ENCODE measurements at regions not wholly inside any gene's neighbourhood (a gene's known extent, or its start where the extent isn't known, plus 50 kb on each side); places are given as distances from the start of the nearest gene placed in this dataset.

GRCh38 chr5:56587381-56588130 lies 227.8 kb upstream of the MAP3K1 start:
- no peak for DNase-seq (ENCODE audit: low spot score)

GRCh38 chr5:56585999-56586691 lies 229.2 kb upstream of the MAP3K1 start:
- no peak for DNase-seq (ENCODE audit: low spot score)

DNA sequence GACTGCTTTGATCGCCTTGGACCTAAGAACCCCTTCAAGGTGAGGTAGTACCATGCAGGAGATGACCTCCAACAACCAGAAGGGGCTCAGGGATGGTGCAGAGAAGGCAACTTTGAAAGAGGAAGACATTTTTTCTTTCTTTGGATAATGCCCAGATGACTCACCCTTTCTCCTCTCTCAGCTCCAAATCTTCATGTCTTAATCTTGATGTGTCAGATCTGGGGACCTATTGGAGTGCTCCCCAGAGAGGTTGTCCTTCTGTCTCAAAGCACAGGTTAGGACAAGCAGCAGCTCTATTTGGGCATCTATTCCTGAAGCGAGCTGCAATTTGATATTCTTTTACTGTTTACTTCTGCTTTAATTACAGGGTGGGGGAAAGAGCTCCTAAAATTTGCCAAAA lies 229.9 kb upstream of the MAP3K1 start:
- DNase-seq (ENCODE audit: low spot score), result no peak

GRCh38 chr5:56581426-56581825 lies 233.9 kb upstream of the MAP3K1 start:
- no peak for DNase-seq (ENCODE audit: low spot score)

- no peak for DNase-seq (ENCODE audit: low spot score)
Measured at GRCh38 chr5:56580864-56581263, 234.5 kb upstream of the MAP3K1 start.

DNA sequence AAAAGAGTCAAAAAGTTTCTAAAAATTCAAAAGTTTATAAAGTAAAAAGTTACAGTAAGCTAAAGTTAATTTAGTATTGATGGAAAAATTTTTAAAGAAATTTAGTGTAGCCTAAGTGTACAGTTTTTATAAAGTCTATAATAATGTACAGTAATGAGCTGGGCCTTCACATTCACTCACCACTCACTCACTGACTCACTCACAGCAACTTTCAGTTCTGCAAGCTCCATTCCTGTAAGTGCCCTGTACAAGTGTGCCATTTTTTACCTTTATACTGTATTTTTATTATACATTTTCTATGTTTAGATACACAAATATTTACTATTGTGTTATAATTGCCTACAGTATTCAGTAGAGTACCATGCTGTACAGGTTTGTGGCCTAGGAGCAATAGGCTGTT lies 239.5 kb upstream of the MAP3K1 start:
- DNase-seq (ENCODE audit: low spot score), result no peak

DNA sequence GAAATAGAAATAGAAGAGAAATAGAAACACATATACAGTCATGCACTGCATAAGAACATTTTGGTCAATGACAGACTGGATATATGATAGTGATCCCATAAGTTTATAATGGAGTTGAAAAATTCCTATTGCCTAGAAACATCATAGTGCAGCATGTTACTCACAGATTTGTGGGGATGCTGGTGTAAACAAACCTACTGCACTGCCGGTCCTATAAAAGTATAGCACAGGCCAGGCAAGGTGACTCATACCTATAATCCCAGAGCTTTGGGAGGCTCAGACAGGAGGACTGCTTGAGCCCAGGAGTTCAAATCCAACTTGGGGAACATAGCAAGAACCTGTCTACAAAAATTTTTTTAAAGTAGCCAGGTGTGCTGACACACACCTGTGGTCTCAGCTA lies 240.6 kb upstream of the MAP3K1 start:
- no peak for DNase-seq (ENCODE audit: low spot score)

DNA sequence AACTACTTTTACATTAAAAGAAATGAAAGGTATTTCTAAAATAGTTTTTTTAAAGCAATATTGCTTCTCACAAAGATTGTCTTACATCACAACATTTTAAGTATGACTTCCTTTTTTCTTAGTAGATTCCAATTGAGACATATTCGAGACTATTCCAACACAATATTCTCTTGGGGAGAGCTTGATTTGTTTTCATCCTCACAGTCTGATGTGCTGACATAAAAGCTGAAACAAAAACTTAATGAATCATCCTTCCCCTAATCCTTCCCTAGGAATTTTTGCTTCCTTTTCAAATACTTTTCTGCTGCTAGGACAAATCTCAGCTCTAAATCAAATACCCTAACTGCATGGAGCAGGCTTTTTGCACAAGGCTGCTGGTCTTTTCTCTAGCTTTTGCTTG lies 245.8 kb upstream of the MAP3K1 start:
- DNase-seq (ENCODE audit: low spot score), result no peak

GRCh38 chr5:56569076-56569475 lies 246.3 kb upstream of the MAP3K1 start:
- no peak for DNase-seq (ENCODE audit: low spot score)

DNA sequence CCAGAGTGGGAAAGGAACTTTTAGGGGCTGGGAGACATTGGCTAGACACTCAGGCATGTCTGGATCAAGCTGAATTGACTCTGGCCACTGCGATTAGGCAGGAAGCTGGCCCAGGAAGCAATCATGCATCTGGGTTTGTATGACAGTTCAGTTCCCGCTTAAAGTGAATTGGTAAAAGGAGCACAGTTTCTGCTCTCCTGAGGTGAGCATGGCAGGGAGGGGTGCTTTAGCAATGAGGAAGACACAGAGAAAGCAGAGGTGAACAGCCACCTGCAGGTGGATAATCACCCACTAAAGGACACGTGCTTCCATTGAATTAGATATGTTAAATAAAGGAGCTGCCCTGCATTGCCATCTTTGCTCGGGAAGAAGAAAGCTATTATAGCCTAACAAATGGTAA lies 248.1 kb upstream of the MAP3K1 start:
- no peak for DNase-seq (ENCODE audit: low spot score)

GRCh38 chr5:56566374-56567249 lies 248.7 kb upstream of the MAP3K1 start:
- DNase-seq (ENCODE audit: low spot score), result no peak

DNA sequence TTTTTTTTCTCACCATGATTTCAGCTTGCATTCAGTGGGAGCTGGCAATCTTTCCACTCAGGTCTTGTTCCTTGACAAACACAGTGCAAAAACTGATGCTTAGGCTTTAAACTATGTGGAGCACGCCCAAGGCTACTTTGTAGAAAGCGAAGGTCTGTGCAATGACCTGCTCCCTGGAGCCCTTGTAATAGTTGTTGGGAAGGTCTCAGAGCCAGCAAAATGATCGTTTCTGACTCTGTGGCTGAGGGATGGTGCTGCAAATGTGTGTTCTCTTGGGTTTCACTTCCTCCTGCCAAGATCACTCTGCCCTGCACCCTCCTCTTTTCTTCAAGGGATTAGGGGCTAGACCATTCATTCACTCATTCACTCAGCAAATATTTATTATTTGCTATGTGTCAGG lies 249.7 kb upstream of the MAP3K1 start:
- no peak for DNase-seq (ENCODE audit: low spot score)

GRCh38 chr5:56565283-56565615 lies 250.1 kb upstream of the MAP3K1 start:
- no peak for DNase-seq (ENCODE audit: low spot score)

- no peak for DNase-seq (ENCODE audit: low spot score)
Measured at GRCh38 chr5:56564541-56565282, 250.6 kb upstream of the MAP3K1 start.

- no peak for DNase-seq (ENCODE audit: low spot score)
Measured at GRCh38 chr5:56561455-56561854, 253.9 kb upstream of the MAP3K1 start.

DNA sequence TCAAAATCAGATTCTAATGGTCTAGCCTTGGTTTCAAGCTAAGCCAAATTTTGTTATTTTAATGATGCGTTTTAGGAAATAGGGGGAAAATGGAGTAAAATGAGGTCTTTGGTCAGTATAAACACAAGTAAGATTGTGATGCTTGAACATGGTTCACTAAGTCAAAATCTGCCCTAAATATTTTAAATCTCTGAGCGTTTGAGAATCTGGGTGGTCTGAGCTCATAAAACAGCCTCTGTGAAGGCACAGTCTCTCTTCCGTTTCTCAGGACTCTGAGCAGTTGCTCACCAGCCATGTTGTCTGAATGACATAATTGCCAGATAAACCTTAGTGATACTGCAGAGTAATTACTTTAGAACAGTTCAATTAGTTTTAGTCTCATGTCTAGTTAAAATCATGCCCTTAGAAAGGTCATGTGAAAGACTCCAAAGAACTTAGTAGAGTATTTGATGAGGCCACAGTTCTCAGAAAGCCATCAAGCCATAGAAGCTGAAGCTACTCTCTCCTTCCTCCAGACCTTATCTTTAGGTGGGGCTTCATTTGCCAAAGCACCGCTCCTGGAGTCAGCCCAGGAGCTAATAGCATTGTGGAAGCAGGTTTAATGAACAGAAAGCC lies 257.1 kb upstream of the MAP3K1 start:
- no peak for DNase-seq (ENCODE audit: low spot score)

DNA sequence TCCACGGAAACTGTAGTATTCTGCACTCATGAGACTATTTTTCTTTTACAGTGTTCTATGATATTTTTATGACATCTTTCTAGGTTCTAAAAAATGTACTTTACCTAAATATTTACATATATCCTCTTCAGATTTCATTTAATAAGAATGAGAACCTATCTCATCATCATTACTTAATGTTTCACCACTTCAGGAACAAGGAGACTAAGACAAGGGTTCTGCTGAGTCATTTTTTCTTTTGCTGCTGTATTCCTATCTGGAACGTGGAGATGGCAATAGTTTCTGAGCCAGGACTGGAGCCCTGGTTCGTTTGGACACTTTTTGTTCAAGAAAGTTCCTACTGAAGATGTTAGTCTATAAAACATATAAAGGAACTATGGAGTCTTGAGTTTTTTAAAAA lies 258.2 kb upstream of the MAP3K1 start:
- DNase-seq (ENCODE audit: low spot score), result no peak

- no peak for DNase-seq (ENCODE audit: low spot score)
Measured at GRCh38 chr5:56552612-56553268, 262.6 kb upstream of the MAP3K1 start.

DNA sequence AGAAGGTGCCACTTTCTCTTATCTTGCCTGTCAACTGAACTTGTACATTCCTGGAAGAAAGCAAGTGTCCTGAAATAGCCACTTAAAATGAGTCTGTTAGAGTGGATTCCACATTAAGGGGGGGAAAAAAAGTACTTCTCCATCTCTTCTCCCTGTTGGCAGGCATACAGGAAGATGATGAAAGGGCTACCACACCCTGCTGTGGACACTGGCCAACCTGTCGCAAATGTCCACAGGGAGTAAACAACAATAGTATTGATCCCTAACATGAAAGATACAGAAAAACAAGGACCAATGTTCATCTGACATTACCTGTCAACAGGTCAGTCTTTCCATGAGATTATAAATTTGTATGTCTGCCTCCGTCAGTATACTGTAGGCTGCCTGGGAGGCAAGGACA lies 265.1 kb upstream of the MAP3K1 start:
- DNase-seq (ENCODE audit: low spot score), result no peak

DNA sequence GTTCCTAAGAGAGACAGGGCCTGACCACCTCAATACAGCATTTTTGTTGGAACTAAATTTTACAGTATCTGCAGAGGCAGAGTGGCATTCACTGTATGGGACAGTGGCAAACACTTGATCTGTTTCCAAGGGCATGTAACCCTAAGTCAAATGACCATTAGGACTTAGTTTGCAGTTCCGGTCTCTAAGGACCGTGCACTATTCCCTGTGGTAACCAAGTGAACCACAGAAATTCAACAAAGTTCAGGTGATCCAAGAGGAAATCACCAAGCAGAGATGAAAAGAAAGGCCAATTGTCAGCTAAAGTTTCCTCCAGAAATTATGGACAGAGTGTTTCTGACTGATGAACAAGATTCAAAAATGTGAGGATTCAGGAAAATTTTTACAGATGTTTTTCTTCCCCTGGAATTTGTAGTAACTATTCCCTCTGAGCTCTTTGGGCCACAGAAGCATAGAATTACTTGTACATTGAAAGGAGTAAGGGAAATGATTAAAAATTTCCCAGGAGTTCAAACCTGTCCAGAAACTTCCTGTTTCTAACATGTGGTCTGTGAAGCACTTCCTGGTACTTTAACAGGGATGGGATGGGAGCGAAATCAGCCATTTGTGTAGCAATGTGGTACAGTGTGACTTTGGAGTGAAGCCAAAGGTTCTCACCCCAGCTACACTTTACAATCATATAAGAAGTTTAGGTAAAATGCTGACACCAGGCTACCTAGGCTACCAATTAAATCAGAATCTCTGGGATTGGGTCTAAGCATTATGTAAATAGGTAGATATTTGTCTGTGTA lies 266.1 kb upstream of the MAP3K1 start:
- DNase-seq (ENCODE audit: low spot score), result no peak

DNA sequence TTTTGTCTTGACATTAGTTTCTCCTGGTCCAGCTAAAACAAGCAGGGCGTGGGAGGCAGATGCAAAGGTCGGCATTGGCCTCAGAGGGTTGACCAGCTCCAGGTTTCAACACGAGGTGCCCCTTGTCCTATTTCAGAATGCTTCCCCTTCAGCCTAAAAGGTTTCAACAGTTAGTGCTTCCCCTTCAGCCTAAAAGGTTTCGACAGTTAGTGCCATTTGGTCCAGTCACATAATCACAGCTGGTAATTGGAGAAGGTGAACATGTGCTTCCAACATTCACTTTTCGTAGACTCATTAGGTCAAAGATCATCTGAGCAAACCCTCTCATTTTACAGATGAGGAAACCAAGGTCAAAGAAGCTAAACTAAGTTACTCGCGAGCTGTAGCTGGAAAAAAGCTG lies 270.3 kb upstream of the MAP3K1 start:
- no peak for DNase-seq (ENCODE audit: low spot score)
